Panc1 (cell line): ENCODE measurements at regions not wholly inside any gene's neighbourhood (a gene's known extent, or its start where the extent isn't known, plus 50 kb on each side); places are given as distances from the start of the nearest gene placed in this dataset.

Source experiments
- ATAC-seq: fragments of 200-7000 bp; cut with Tn5 transposase; 2 replicates; pipeline ENCODE4 v1.9.1; 2020; ENCODE audit warnings: mild to moderate bottlenecking, moderate library complexity
- BruUV-seq: library from RNA; stranded (reverse); fragments of 400-500 nt; replicated peaks from 2 replicates; lab custom pipeline; 2021; lab: Mats Ljungman, UMichigan
- CTCF ChIA-PET: fragments of 300-600 bp; sonication (Branson Sonifier 250); formaldehyde crosslinking; loops from one replicate; lab custom pipeline; 2022; ENCODE audit warnings: antibody characterized with exemption; lab: Charles Lee
- POLR2A ChIA-PET: fragments of 300-600 bp; sonication (Branson Sonifier 250); formaldehyde crosslinking; loops from one replicate; lab custom pipeline; 2022; ENCODE audit warnings: antibody characterized with exemption; lab: Charles Lee
- DNase-seq: peaks from one replicate; pipeline ENCODE4 v3.0.0-alpha.2; 2010; ENCODE audit warnings: low read depth, low spot score
- H3K27ac ChIP-seq: 2 replicates; pipeline ENCODE4 v1.5.1; 2011; ENCODE audit warnings: mild to moderate bottlenecking, low read length, inconsistent platforms
- H3K27me3 ChIP-seq: fragments of 200-500 bp; sonication (Bioruptor generic); 2 replicates; pipeline ENCODE4 v1.6.0; 2014; ENCODE audit warnings: low read length, inconsistent platforms; ENCODE audit not compliant: control insufficient read depth, insufficient read depth
- H3K36me3 ChIP-seq: fragments of 200-500 bp; sonication (Bioruptor generic); 2 replicates; pipeline ENCODE4 v1.5.1; 2014; ENCODE audit warnings: inconsistent platforms, mild to moderate bottlenecking, low read length, moderate library complexity; ENCODE audit not compliant: control insufficient read depth, insufficient read depth
- H3K4me1 ChIP-seq: 2 replicates; pipeline ENCODE4 v1.5.1; 2011; ENCODE audit warnings: inconsistent platforms, mild to moderate bottlenecking, low read length, moderate library complexity; ENCODE audit not compliant: control insufficient read depth, insufficient read depth
- H3K4me3 ChIP-seq, 2 experiments: 2 replicates each; pipeline ENCODE4 v1.5.1; 2011 to 2012; ENCODE audit warnings: low read depth in 2 of 2, low read length in 2 of 2, mild to moderate bottlenecking in 2 of 2, inconsistent platforms in 1 of 2, moderate library complexity in 1 of 2
- H3K9me3 ChIP-seq: fragments of 200-500 bp; sonication (Bioruptor generic); 2 replicates; pipeline ENCODE4 v1.5.1; 2014; ENCODE audit warnings: low read depth, mild to moderate bottlenecking, inconsistent platforms, low read length, moderate library complexity; ENCODE audit not compliant: control insufficient read depth, insufficient read depth
- CTCF ChIP-seq: fragments of 450-650 bp; IDR thresholded peaks from 2 replicates; pipeline ENCODE4 v1.5.1; 2017; ENCODE audit warnings: mild to moderate bottlenecking
- POLR2AphosphoS5 ChIP-seq: IDR thresholded peaks from 2 replicates; pipeline ENCODE4 v1.6.1; 2012; ENCODE audit warnings: mild to moderate bottlenecking, low read depth, low read length, moderate library complexity
- SIN3A ChIP-seq: IDR thresholded peaks from 2 replicates; pipeline ENCODE4 v1.6.1; 2012; ENCODE audit warnings: low read depth, mild to moderate bottlenecking, low read length, moderate library complexity, borderline replicate concordance; ENCODE audit not compliant: insufficient read depth
- TCF7L2 ChIP-seq: IDR thresholded peaks from 2 replicates; pipeline ENCODE4 v1.6.1; 2011; ENCODE audit warnings: mild to moderate bottlenecking, low read depth, low read length, inconsistent platforms
- in situ Hi-C: cut with HindIII; loops from 2 replicates; pipeline ENCODE4 v1.10.0; 2016; ENCODE audit warnings: low sequenced_read_pairs, low pct_unique_long_range_greater_than_20kb
- intact Hi-C: fragments of 100-400 bp; cut with micrococcal nuclease; formaldehyde crosslinking; loops from one replicate; pipeline ENCODE4 v1.10.0; 2022; ENCODE audit not compliant: unreplicated experiment
- TF ChIP-seq, protein P1 (sequence below), 2 experiments: IDR thresholded peaks; 2 replicates each; pipeline ENCODE4 v1.6.1; 2011 to 2012; ENCODE audit warnings: low read depth in 2 of 2, control low read depth in 1 of 2, low read length in 1 of 2, mild to moderate bottlenecking in 1 of 2, moderate library complexity in 1 of 2; ENCODE audit not compliant: insufficient read depth in 1 of 2

DNA sequence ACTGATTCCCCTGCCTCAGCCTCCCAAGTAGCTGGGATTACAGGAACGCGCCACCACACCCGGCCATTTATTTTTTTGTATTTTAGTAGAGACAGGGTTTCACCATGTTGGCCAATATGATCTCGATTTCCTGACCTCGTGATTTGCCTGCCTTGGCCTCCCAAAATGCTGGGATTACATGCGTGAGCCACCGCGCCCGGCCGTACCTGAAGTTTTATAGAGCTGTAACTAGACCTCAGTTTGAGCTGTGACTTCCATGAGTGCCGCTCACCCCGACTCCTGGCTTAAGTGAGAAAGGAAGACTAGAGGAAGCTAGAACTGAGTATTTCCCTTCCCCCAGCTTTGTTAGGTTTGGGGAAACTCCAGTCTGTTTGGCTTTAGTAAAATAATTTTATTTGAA, 1283.1 kb downstream of the KCNT2 start:
- TF ChIP-seq CTCF: no peak
- no peak for TF ChIP-seq POLR2AphosphoS5
- TF ChIP-seq SIN3A: no peak
- TF ChIP-seq, protein P1, sequence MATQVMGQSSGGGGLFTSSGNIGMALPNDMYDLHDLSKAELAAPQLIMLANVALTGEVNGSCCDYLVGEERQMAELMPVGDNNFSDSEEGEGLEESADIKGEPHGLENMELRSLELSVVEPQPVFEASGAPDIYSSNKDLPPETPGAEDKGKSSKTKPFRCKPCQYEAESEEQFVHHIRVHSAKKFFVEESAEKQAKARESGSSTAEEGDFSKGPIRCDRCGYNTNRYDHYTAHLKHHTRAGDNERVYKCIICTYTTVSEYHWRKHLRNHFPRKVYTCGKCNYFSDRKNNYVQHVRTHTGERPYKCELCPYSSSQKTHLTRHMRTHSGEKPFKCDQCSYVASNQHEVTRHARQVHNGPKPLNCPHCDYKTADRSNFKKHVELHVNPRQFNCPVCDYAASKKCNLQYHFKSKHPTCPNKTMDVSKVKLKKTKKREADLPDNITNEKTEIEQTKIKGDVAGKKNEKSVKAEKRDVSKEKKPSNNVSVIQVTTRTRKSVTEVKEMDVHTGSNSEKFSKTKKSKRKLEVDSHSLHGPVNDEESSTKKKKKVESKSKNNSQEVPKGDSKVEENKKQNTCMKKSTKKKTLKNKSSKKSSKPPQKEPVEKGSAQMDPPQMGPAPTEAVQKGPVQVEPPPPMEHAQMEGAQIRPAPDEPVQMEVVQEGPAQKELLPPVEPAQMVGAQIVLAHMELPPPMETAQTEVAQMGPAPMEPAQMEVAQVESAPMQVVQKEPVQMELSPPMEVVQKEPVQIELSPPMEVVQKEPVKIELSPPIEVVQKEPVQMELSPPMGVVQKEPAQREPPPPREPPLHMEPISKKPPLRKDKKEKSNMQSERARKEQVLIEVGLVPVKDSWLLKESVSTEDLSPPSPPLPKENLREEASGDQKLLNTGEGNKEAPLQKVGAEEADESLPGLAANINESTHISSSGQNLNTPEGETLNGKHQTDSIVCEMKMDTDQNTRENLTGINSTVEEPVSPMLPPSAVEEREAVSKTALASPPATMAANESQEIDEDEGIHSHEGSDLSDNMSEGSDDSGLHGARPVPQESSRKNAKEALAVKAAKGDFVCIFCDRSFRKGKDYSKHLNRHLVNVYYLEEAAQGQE (IDR thresholded peaks at IDR 0.05; ENCODE audit: insufficient read depth in 1 of 2, low read depth in 2 of 2, low read length in 1 of 2): no peak
- TF ChIP-seq TCF7L2: no peak
- no peak for DNase-seq
- no peak for ATAC-seq
- intact Hi-C loops: no loop called here
- ChIA-PET POLR2A (no interaction called here), CTCF (no interaction called here)
- Histone ChIP-seq H3K27ac (no peak overlapping the region), H3K27me3 (no peaks in the 10 kb centered on the region), H3K9me3 (no peaks in the 10 kb centered on the region), H3K36me3 (no peaks in the 10 kb centered on the region), H3K4me3 (no peak overlapping the region), H3K4me1 (no peaks in the 10 kb centered on the region)
- no TSS peak for BruUV-seq
- in situ Hi-C loops: no loop called here

- intact Hi-C loops: no loop called here
- TF ChIP-seq CTCF (no peak), POLR2AphosphoS5 (no peak)
- ATAC-seq: no peak
These were observed 1302.0 kb downstream of the KCNT2 start for GRCh38 chr1:195306281-195306680.

More at GRCh38 chr1:195306281-195306680, 1302.0 kb downstream of the KCNT2 start:
- POLR2A ChIA-PET: no interaction called here
- Histone ChIP-seq H3K9me3 (no peaks in the 10 kb centered on the region), H3K27ac (no peak overlapping the region), H3K4me3 (no peak overlapping the region), H3K27me3 (no peaks in the 10 kb centered on the region), H3K4me1 (no peaks in the 10 kb centered on the region), H3K36me3 (no peaks in the 10 kb centered on the region)
- in situ Hi-C loops: no loop called here
- DNase-seq: no peak
- no TSS peak for BruUV-seq
- CTCF ChIA-PET: no interaction called here
